HG03565 (cell line): ENCODE measurements at regions not wholly inside any gene's neighbourhood (a gene's known extent, or its start where the extent isn't known, plus 50 kb on each side); places are given as distances from the start of the nearest gene placed in this dataset.

ENCODE experiments used
- ATAC-seq: cut with Tn5 transposase; IDR thresholded peaks from one replicate; pipeline ENCODE4 v1.9.1; 2021; ENCODE audit warnings: mild to moderate bottlenecking, moderate library complexity; ENCODE audit not compliant: unreplicated experiment

GRCh38 chr1:82931006-82931405 is 1067.9 kb downstream of the TTLL7 start:
- ATAC-seq, result no peak

DNA sequence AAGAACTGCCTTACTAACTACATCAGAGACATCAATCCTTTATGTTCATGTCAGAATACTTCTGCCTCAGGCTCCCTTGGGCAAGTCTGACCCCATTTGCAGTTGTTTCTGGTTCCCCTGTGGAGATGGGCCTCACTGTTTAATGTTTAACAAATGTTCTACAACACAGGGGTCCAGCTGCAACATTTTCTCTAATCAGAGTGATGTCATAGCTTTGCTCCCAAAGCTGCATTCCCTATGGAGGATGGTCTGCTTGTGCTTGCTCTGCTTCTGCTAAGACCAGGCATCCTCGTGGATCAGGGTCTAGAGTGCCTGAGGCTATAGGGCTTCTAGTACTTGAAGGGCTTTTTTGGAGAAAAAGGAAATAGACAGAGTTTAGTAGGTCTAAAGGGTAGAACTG is 1071.2 kb downstream of the TTLL7 start:
- ATAC-seq, result no peak

DNA sequence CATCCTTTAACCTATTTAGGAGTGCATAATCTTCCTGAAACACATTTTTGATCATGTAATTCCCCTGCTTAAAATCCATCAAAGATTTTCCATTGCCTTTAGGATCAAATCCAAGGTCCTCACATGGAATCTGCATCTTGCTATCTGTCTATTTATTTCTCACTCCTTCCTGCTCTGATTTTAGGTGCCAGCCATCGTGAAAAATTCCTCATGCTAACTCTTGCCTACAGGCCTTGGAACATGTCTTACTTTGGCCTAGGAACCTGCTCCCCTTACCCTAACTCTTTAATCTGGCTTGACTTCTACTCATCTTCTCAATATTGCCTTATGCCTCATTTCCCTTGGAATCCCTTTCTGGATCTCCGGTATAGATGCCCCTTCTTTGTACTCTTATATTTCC is 1074.3 kb downstream of the TTLL7 start:
- ATAC-seq, result no peak

DNA sequence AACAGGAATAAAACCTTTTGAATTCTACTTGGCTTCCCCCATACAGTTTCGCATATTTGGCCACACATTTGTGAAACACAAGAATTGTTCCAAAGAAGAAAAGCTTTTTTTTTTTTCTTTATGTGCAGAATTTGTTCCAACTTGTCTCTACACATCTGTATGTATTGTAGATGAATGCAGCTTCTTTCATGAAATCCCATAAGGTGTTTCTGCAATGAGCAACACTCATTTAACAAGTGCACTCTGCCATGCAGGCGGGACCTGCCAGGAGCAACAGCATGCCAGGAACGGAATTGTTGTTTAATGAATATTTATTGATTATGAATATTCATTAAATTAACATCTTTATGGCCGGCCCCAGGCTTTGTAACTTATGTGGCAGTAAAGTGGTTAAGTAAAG is 1075.0 kb downstream of the TTLL7 start:
- no peak for ATAC-seq

- ATAC-seq, result no peak
Measured at GRCh38 chr1:82921759-82922158, 1077.2 kb downstream of the TTLL7 start.

DNA sequence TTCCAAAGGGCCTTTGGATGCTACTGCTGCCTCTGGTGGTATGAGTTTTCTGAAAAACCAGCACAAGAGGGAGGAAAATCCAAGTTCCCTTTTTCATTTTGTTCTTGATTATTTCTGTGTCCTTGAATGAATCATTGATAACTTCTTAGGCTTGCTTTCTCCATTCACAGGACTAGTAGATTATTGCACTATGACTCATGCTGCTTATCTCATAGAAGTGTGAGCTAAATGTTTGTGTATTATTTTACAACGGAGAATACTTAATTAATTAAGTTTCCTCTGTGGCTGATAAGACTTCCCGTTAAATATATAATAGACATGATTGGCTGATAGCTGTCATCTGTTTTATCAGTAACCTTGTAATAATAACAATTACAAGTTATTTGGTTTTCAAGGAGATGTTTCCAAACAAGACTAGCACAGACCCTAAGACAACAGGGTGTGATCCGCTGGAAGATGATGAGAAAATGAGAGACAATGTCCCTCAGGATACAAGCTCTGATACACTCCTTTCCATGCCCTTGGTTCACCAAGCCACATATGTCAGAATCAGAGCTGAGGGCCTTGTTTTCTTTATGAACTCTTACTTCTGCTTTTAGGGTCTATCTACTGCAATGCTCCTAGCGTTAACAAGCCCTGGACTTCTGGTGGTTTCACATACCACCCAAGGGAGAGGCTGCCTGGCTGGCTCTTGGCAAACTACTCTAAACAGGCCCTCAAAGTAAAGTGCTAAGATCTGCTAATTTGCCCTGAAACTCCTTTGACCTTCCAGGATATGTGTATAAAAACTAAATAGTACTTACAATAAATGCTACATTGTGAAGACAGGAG is 1078.3 kb downstream of the TTLL7 start:
- ATAC-seq, result no peak

DNA sequence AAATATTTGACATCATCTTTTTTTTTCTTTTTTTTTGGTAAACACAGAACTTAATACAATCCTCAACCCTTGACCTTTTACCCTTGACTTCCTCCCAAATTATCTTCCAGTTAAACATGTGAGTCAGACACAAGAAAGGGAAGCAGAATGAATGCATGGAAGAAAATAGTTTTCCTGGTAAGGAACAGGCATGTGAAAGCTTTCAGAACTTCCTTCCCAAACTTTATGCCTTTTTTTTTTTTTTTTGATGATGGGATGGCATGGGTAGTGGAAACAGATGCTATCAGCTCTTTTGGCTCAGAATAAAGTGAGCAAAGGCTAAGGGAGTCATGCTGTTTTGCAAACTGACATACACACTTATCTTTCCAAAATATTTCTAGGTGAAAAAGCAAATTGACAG is 1079.1 kb downstream of the TTLL7 start:
- no peak for ATAC-seq

DNA sequence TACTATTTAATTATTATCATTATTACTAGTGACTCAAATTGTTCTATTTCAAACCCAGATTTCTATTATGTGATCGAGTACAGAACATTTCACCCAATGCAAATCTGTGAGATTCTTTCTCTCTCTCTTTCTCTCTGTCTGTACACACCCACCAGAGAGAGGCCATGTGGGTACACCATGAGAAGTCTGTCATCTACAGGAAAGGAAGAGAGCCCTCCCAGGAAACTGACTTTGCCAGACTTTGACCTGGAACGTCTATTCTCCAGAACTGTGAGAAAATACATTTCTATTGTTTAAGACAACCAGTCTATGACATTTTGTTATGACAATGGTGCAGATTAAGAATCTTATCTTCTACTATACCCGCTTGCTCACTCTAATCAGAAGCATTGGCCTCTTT is 1091.6 kb downstream of the TTLL7 start:
- ATAC-seq, result no peak

GRCh38 chr1:82903626-82904025 is 1095.3 kb downstream of the TTLL7 start:
- no peak for ATAC-seq

DNA sequence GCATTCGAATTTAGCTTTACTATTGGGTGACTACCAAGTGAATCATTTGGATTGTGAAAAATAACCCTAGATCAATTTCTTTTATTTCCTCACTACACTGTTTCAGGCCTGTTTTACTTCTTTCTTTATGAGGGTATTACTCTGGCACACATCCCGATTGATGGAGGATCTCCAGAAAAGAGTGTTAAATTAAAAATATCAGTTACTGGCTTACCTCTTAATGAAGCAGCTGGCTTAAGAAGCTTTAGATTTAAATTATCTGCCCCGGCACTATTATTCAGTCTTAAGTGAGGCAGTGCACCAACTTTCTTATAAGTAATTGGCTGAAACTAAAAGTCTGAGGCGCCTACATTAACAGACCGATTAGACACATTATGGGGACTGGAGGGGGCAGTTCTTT is 1097.4 kb downstream of the TTLL7 start:
- no peak for ATAC-seq

DNA sequence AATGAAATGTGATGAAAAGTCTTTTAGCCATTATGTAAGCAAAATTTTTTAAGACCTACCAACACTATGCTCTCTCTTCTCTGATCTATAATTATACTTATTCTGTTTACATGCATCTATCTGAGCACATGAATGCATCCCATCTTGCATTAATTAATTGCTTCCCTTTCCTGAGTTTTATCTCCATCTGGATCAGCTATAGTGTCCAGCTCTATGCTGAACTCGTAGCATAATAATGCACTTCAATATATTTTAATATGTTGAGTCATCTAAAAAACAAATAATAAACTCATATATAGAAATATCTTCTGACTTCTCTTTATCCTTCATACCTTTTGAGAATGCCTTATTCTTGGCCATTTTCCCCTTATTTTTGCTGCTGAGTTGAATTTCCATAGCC is 1097.8 kb downstream of the TTLL7 start:
- ATAC-seq, result no peak

- no peak for ATAC-seq
Measured at GRCh38 chr1:82899017-82899416, 1098.3 kb downstream of the ADGRL2 start.

DNA sequence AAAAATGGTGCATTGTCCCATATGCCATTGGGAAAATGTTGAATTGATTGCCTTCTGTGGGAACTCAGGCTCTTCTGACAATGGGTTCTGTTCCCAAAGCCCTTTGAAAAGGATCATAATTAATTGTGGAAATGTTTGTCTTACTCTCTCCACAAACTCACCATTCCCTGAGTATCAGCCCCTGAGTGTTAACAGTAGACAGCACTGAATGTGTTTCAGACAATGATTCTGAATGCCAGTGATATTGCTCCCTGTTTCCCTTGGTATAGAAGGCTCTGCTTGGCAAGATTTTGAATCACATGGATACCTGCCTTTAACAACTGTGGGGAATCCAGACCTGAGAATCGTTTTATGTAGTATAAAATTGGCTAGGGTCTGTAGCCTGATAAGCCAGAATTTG is 1096.8 kb downstream of the ADGRL2 start:
- ATAC-seq, result no peak

- ATAC-seq, result no peak
Measured at GRCh38 chr1:82896036-82896435, 1095.3 kb downstream of the ADGRL2 start.

- no peak for ATAC-seq
Measured at GRCh38 chr1:82894635-82895034, 1093.9 kb downstream of the ADGRL2 start.

GRCh38 chr1:82893712-82894470 is 1093.2 kb downstream of the ADGRL2 start:
- no peak for ATAC-seq

- no peak for ATAC-seq
Measured at GRCh38 chr1:82880506-82880905, 1079.8 kb downstream of the ADGRL2 start.

- ATAC-seq, result no peak
Measured at GRCh38 chr1:82879701-82880305, 1079.1 kb downstream of the ADGRL2 start.

DNA sequence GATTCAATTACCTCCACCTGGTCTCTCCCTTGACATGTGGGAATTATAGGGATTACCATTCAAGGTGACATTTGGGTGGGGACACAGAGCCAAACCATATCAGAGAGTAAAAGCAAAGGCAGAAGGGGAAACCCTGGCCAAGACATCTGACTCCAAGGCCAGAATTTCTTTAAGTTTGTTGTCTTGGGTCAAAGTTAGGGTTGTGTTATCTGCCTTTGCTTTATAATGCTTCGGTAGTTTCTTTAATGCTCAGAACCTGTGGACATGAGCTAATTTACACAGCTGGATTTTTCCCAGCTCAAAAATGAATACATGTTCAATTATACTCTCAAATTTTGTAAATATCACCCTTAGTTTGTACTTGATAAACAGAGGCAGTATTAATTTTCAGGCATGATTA is 1074.4 kb downstream of the ADGRL2 start:
- no peak for ATAC-seq

DNA sequence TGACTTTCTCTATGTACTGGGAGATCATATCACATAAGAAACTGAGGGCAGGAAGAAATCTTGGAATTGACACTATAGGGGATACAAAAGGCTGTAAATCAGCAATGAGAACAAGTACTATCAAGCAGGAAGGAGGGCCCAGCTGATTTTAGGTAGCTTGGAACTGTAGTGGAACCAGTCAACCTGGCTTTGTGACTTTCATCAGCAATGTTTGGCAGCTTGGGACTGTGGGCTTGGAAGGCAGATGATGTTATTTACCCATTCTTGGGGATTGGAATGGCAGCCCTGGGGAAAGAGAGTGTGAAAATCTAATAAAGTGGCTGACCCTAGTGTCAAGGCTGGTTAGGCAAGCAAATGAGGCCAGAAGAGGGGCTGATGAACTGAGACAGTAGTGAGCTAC is 1073.3 kb downstream of the ADGRL2 start:
- ATAC-seq, result no peak

DNA sequence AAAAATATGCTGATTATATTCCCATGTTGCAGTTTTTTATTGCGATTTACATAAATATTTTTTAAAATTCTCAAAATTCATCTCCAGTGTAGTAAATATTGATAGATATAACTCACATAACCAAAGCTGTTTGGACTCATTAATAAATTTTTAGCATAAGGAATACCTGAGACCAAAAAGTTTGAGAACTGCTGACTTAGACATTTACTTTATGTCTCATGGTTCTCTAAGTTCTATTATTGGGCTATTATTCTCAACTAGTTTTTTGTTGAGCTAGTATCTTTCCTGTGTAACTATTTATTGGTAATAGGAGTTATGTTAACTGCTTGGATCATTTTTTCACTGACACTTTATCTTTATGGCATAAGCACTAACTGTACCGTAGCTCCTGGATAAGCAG is 1069.6 kb downstream of the ADGRL2 start:
- ATAC-seq, result no peak

DNA sequence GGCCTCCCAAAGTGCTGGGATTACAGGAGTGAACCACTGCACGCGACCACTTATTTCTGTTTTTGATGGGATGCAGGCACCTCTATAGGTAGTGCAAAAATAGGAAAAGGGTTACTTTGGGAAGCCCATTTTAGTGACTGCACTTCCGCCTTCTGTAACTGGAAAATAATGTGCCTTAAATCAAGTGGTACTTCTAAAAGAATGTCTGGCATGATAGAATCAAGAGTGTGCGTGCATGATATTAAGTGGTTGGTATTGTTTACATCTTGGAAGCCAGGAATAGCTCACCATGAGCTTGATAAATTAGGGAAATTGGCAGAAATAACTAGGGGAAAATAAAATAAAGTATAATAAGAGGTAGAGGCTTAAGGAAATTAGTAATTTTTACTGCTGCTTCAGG is 1067.0 kb downstream of the ADGRL2 start:
- no peak for ATAC-seq
